ENCODE measurements at regions not wholly inside any gene's neighbourhood (a gene's known extent, or its start where the extent isn't known, plus 50 kb on each side); places are given as distances from the start of the nearest gene placed in this dataset.
"Not testable (repeated sequence)": the region's sequence is repeated elsewhere in the genome, so short reads cannot be mapped to it uniquely, and the experiment has no call there.

GRCh38 chr3:51599638-51600037 lies 61.1 kb downstream of the RAD54L2 start:
- TF ChIP-seq CTCF, POLR2A (IDR thresholded peaks at IDR 0.05): not testable (repeated sequence)
